Nephron progenitor cell (in vitro differentiated cells): ENCODE measurements at regions not wholly inside any gene's neighbourhood (a gene's known extent, or its start where the extent isn't known, plus 50 kb on each side); places are given as distances from the start of the nearest gene placed in this dataset.

ENCODE experiments used
- DNase-seq: peaks from one replicate; pipeline ENCODE4 v3.0.0; 2021
- H3K27ac Mint-ChIP-seq: 2 replicates; pipeline ENCODE4 v1.8.0; 2021; ENCODE audit warnings: mild to moderate bottlenecking, moderate library complexity, mixed read lengths
- H3K27me3 Mint-ChIP-seq: 2 replicates; pipeline ENCODE4 v1.8.0; 2021; ENCODE audit warnings: mild to moderate bottlenecking, low read depth, mixed read lengths; ENCODE audit not compliant: poor library complexity
- H3K36me3 Mint-ChIP-seq: 2 replicates; pipeline ENCODE4 v1.8.0; 2021; ENCODE audit warnings: low read depth, mixed read lengths
- H3K4me1 Mint-ChIP-seq: 2 replicates; pipeline ENCODE4 v1.8.0; 2021; ENCODE audit warnings: mixed read lengths
- H3K4me3 Mint-ChIP-seq: 2 replicates; pipeline ENCODE4 v1.8.0; 2021; ENCODE audit warnings: mild to moderate bottlenecking, moderate library complexity, mixed read lengths
- H3K9me3 Mint-ChIP-seq: 2 replicates; pipeline ENCODE4 v1.8.0; 2021; ENCODE audit warnings: mild to moderate bottlenecking, moderate library complexity, mixed read lengths
- TF ChIP-seq, protein P1 (sequence below): fragments of 200-600 bp; sonication (generic); IDR thresholded peaks from 2 replicates; pipeline ENCODE4 v1.5.0; 2021; ENCODE audit warnings: antibody characterized with exemption

DNA sequence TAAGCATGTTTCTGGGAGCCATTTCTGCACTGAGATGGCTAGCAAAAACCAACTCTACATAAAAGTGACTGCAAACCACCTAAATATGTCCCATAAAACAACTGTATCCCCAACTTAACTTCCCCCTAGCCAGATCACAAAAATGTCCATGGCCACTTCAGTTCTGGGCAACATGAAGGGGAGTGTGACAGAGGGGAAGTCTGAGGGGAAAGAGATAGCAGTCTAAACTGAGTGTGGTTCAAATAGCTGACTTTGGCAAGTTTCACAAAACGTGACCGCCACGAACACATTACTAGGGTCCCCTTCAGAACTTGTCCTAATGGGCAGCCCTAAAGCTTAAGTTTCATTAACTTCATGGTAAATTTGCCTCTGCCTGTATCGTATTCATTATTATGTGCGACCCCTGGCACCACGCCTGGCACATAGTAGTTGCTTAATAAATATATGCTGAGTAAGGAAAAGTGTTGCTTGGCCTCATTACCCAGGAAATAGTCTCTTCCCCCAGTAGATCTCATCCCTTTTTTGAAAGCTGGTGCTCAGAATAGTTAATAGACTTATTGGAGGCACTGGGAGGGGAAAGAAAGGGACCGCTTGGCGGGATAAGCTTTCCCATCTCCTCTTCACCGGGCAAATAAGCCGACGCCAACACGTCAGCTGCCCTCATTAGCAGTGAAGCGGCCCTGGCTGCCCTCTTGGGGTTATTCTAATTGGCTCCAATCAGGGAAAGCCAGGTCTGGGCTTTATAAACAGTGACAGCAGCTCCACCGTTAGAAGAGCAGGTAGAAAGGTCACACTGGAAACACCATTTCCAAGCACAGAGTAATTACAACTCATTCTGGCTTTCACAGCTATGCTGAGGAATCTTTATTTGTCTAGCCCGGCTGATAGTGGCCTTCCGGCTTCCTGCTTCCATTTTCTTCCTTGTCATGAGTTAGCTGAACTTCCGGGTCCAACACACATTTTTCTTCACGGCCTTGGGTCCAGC is 122.1 kb downstream of the LRIG2 start:
- Mint-ChIP-seq H3K27ac (no peak overlapping the region), H3K4me3 (no peak overlapping the region), H3K27me3 (peaks cover 3% of the 10 kb centered on the region), H3K36me3 (peaks cover 7% of the 10 kb centered on the region), H3K9me3 (peaks cover 15% of the 10 kb centered on the region), H3K4me1 (peaks cover 20% of the 10 kb centered on the region)
- TF ChIP-seq, protein P1, sequence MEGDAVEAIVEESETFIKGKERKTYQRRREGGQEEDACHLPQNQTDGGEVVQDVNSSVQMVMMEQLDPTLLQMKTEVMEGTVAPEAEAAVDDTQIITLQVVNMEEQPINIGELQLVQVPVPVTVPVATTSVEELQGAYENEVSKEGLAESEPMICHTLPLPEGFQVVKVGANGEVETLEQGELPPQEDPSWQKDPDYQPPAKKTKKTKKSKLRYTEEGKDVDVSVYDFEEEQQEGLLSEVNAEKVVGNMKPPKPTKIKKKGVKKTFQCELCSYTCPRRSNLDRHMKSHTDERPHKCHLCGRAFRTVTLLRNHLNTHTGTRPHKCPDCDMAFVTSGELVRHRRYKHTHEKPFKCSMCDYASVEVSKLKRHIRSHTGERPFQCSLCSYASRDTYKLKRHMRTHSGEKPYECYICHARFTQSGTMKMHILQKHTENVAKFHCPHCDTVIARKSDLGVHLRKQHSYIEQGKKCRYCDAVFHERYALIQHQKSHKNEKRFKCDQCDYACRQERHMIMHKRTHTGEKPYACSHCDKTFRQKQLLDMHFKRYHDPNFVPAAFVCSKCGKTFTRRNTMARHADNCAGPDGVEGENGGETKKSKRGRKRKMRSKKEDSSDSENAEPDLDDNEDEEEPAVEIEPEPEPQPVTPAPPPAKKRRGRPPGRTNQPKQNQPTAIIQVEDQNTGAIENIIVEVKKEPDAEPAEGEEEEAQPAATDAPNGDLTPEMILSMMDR: no peak
- DNase-seq: no peak

DNA sequence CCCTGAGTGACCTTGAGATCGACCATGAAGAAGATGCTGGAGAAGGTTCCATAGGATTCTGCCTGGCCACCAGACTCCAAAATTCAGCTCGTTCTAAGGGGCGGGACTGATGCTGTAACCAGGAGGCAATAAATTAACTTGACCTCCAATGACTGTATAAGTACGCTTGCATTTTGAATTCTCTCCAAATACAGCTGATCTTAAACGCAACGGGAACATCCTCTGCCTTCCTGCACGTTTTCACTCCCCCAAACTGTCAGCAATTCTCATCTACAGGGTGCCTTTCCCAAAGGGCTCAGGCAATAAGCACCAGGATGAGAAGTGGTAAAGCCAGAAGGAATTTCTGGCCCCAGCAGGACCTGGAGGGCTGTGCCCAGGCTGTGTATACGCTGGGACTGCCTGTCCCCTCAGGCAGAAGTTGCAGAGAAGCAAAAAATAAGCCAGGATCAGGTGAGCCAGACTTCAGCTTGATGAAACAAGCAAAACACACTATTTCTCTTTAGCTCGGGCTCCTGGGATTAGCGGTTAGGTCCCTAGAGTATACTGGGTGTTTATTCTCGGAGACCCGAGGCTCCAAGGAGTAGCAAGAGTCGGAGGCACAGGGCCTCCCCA is 124.8 kb downstream of the LRIG2 start:
- H3K9me3 Mint-ChIP-seq: peaks cover 7% of the 10 kb centered on the region
- peaks cover 10% of the 10 kb centered on the region for H3K4me1 Mint-ChIP-seq
- no peak overlapping the region for H3K27ac Mint-ChIP-seq
- no peak overlapping the region for H3K4me3 Mint-ChIP-seq
- TF ChIP-seq, protein P1: no peak
- no peak for DNase-seq
- peaks cover 3% of the 10 kb centered on the region for H3K27me3 Mint-ChIP-seq
- peaks cover 7% of the 10 kb centered on the region for H3K36me3 Mint-ChIP-seq

DNA sequence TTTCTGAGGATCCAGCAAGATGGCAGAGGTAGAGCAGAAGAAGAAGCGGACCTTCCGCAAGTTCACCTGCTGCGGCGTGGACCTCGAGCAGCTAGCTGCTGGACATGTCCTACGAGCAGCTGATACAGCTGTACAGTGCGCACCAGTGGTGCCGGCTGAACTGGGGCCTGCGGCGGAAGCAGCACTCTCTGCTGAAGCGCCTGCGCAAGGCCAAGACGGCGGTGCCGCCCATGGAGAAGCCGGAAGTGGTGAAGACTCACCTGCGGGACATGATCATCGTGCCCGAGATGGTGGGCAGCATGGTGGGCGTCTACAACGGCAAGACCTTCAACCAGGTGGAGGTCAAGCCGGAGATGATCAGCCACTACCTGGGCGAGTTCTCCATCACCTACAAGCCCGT is 125.8 kb downstream of the LRIG2 start:
- no peak for DNase-seq
- no peak overlapping the region for H3K27ac Mint-ChIP-seq
- peaks cover under 1% of the 10 kb centered on the region for H3K9me3 Mint-ChIP-seq
- H3K4me3 Mint-ChIP-seq: no peak overlapping the region
- H3K27me3 Mint-ChIP-seq: peaks cover 3% of the 10 kb centered on the region
- TF ChIP-seq, protein P1: no peak
- H3K4me1 Mint-ChIP-seq: peaks cover 10% of the 10 kb centered on the region
- no peaks in the 10 kb centered on the region for H3K36me3 Mint-ChIP-seq

DNA sequence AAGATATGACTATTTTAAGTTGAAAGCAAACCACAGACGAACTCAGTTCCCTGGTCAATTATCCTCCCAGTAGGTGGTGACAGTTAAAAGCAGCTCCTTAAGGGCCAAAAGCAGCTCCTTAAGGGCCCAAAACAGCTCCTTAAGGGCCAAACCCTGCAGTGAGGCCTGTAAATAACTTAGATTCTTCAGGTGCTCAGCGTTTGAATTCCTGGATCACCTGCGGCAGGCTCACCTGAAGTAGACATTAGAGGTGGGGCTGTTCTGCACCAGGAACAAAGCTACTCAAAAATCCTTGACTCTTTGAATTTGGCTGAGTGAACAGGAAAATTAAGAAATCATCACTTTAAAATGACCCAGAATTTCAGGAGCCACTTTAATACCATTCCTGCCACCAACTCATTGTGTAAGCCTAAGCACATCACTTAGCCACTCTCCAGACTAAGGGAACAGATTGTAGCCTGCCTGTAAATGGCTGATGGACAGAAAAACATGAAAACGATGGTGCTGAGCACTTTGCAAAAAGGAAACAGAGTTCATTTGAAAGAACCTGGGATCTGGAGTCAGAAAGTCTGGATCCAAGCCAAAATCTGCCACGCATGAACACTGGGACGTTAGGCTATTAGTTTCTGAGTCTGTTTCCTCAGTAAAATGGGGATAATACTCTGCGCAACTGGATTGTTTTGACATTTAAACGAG is 126.9 kb downstream of the LRIG2 start:
- no peak for DNase-seq
- H3K9me3 Mint-ChIP-seq: peaks cover 12% of the 10 kb centered on the region
- H3K27me3 Mint-ChIP-seq: peaks cover 3% of the 10 kb centered on the region
- no peak overlapping the region for H3K4me3 Mint-ChIP-seq
- H3K4me1 Mint-ChIP-seq: peaks cover 10% of the 10 kb centered on the region
- TF ChIP-seq, protein P1: no peak
- H3K36me3 Mint-ChIP-seq: no peaks in the 10 kb centered on the region
- H3K27ac Mint-ChIP-seq: no peak overlapping the region

DNA sequence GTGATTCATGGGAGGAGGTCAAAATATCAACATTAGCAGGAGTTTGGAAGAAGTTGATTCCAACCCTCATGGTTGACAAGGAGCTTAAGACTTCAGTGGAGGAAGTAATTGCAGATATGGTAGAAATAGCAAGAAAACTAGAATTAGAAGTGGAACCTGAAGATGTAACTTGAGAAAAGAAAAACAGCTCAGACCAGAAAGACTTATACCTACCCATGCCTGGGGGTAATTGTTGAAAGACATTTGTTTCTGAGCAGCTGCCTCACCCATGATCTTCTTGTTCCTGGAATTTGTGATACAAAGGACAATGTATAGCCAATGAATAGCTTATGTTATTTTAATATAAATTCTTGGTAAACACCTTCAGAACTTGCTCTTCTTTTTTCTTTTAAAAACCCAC is 128.6 kb downstream of the LRIG2 start:
- Mint-ChIP-seq H3K27ac (no peak overlapping the region), H3K4me3 (no peak overlapping the region), H3K9me3 (peaks cover 13% of the 10 kb centered on the region), H3K27me3 (peaks cover 3% of the 10 kb centered on the region), H3K4me1 (peaks cover 16% of the 10 kb centered on the region), H3K36me3 (no peaks in the 10 kb centered on the region)
- no peak for DNase-seq
- TF ChIP-seq, protein P1: no peak
